SK-N-SH (cell line): ENCODE measurements at regions not wholly inside any gene's neighbourhood (a gene's known extent, or its start where the extent isn't known, plus 50 kb on each side); places are given as distances from the start of the nearest gene placed in this dataset.

Experiments used
- CTCF ChIA-PET: fragments of 300-600, 350-600 bp; formaldehyde crosslinking; extraction: SDS; loops from one replicate; lab custom pipeline; 2021; lab: Yijun Ruan, JAX
- POLR2A ChIA-PET: fragments of 350-600 bp; sonication (Branson Sonifier 250); formaldehyde crosslinking; extraction: SDS; loops from one replicate; lab custom pipeline; 2020; ENCODE audit warnings: antibody characterized with exemption, inconsistent platforms; lab: Yijun Ruan, JAX
- DNase-seq: peaks from one replicate; pipeline ENCODE4 v3.0.0; 2012
- H2AFZ ChIP-seq: fragments of 200-600 bp; sonication (generic); 2 replicates; pipeline ENCODE4 v1.8.1; 2016; ENCODE audit warnings: antibody characterized with exemption, mild to moderate bottlenecking, low read depth
- H3F3A ChIP-seq: fragments of 200-600 bp; sonication (generic); replicated peaks from 2 replicates; pipeline ENCODE3; 2016; ENCODE audit warnings: antibody characterized with exemption, mild to moderate bottlenecking; ENCODE audit not compliant: insufficient read depth
- H3K27ac ChIP-seq, 2 experiments: fragments of 200-500 bp in 1 of 2; fragments of 200-600 bp in 1 of 2; sonication (Bioruptor generic) in 1 of 2; sonication (generic), shearing (Covaris generic) in 1 of 2; 2 replicates each; pipeline versions ENCODE4 v1.5.1 to v1.6.1; 2014 to 2016; ENCODE audit warnings: low read depth in 2 of 2, inconsistent platforms in 1 of 2, low read length in 1 of 2, mild to moderate bottlenecking in 1 of 2, mixed read lengths in 1 of 2
- H3K27me3 ChIP-seq: fragments of 200-600 bp; sonication (generic), shearing (Covaris generic); 2 replicates; pipeline ENCODE4 v1.6.1; 2016; ENCODE audit warnings: mixed run types; ENCODE audit not compliant: insufficient read depth
- H3K36me3 ChIP-seq, 2 experiments: fragments of 200-500 bp in 1 of 2; fragments of 200-600 bp in 1 of 2; sonication (Bioruptor generic) in 1 of 2; sonication (generic) in 1 of 2; replicated peaks in 1 of 2; 2 replicates each; pipeline versions ENCODE3 to v1.5.1; 2014 to 2016; ENCODE audit warnings: low read length in 1 of 2, mild to moderate bottlenecking in 1 of 2; ENCODE audit not compliant: insufficient read depth in 2 of 2, control insufficient read depth in 1 of 2
- H3K4me1 ChIP-seq, 2 experiments: fragments of 200-500 bp in 1 of 2; fragments of 200-600 bp in 1 of 2; sonication (Bioruptor generic) in 1 of 2; sonication (generic), shearing (Covaris generic) in 1 of 2; 2 replicates each; pipeline versions ENCODE4 v1.5.1 to v1.6.1; 2014 to 2016; ENCODE audit warnings: low read depth in 1 of 2, low read length in 1 of 2, mixed run types in 1 of 2; ENCODE audit not compliant: insufficient read depth in 2 of 2, control insufficient read depth in 1 of 2
- H3K4me2 ChIP-seq: fragments of 200-600 bp; sonication (generic), shearing (Covaris generic); 2 replicates; pipeline ENCODE4 v1.6.1; 2017; ENCODE audit warnings: mixed run types
- H3K4me3 ChIP-seq, 2 experiments: fragments of 200-500 bp in 1 of 2; fragments of 200-600 bp in 1 of 2; sonication (Bioruptor generic) in 1 of 2; sonication (generic), shearing (Covaris generic) in 1 of 2; 2 replicates each; pipeline versions ENCODE4 v1.5.1 to v1.8.1; 2014 to 2016; ENCODE audit warnings: low read depth in 2 of 2, inconsistent platforms in 1 of 2, low read length in 1 of 2, mild to moderate bottlenecking in 1 of 2, mixed read lengths in 1 of 2, moderate library complexity in 1 of 2
- H3K79me2 ChIP-seq: fragments of 200-600 bp; sonication (generic); 2 replicates; pipeline ENCODE4 v1.8.1; 2017; ENCODE audit warnings: mild to moderate bottlenecking; ENCODE audit not compliant: insufficient read depth
- H3K9ac ChIP-seq: fragments of 200-600 bp; sonication (generic); 2 replicates; pipeline ENCODE4 v1.6.1; 2017; ENCODE audit warnings: mixed run types
- H3K9me2 ChIP-seq: fragments of 200-600 bp; sonication (generic); 2 replicates; pipeline ENCODE4 v1.6.1; 2017; ENCODE audit warnings: mixed run types
- H3K9me3 ChIP-seq: fragments of 200-600 bp; sonication (generic); 2 replicates; pipeline ENCODE4 v1.6.1; 2017; ENCODE audit warnings: mixed run types, mild to moderate bottlenecking, moderate library complexity
- H4K20me1 ChIP-seq: fragments of 200-600 bp; sonication (generic); 2 replicates; pipeline ENCODE4 v1.6.1; 2017; ENCODE audit warnings: mild to moderate bottlenecking, mixed run types; ENCODE audit not compliant: insufficient read depth
- EP300 ChIP-seq, 2 experiments: IDR thresholded peaks; 2 replicates each; pipeline versions ENCODE4 v1.4.0 to v1.6.1; 2012; ENCODE audit warnings: borderline replicate concordance in 1 of 2, low read depth in 1 of 2, low read length in 1 of 2
- FOSL2 ChIP-seq: IDR thresholded peaks from 2 replicates; pipeline ENCODE4 v1.4.0; 2012; ENCODE audit warnings: low read depth, mild to moderate bottlenecking, moderate library complexity, borderline replicate concordance
- FOXJ3 ChIP-seq: sonication (generic); formaldehyde crosslinking; IDR thresholded peaks from 2 replicates; pipeline ENCODE4 v1.5.1; 2020; ENCODE audit warnings: mild to moderate bottlenecking, missing genetic modification reagents
- FOXM1 ChIP-seq: IDR thresholded peaks from 2 replicates; pipeline ENCODE4 v1.4.0; 2012; ENCODE audit warnings: low read depth, mild to moderate bottlenecking
- GABPA ChIP-seq: IDR thresholded peaks from 2 replicates; pipeline ENCODE4 v1.4.0; 2012; ENCODE audit warnings: low read depth, mild to moderate bottlenecking
- JUND ChIP-seq: IDR thresholded peaks from 2 replicates; pipeline ENCODE4 v1.4.0; 2012
- RFX5 ChIP-seq: IDR thresholded peaks from 2 replicates; pipeline ENCODE4 v1.6.1; 2012; ENCODE audit warnings: mild to moderate bottlenecking, improper control_type of control experiment, low read length
- SIN3A ChIP-seq: IDR thresholded peaks from 2 replicates; pipeline ENCODE4 v1.6.1; 2012; ENCODE audit warnings: low read depth, mild to moderate bottlenecking, low read length, moderate library complexity, borderline replicate concordance
- SMC3 ChIP-seq: IDR thresholded peaks from 2 replicates; pipeline ENCODE4 v1.6.1; 2012; ENCODE audit warnings: low read depth, low read length, improper control_type of control experiment
- TCF12 ChIP-seq: IDR thresholded peaks from 2 replicates; pipeline ENCODE4 v1.4.0; 2012
- TEAD4 ChIP-seq: IDR thresholded peaks from 2 replicates; pipeline ENCODE4 v1.4.0; 2012; ENCODE audit warnings: mild to moderate bottlenecking, borderline replicate concordance; ENCODE audit not compliant: insufficient read depth
- WGBS: methylation state at CpG from one replicate; pipeline ENCODE4 v1.1.6; 2017; ENCODE audit warnings: low lambda C conversion rate; 5-methylcytosine and 5-hydroxymethylcytosine counted together
- TF ChIP-seq, protein P1 (sequence below): IDR thresholded peaks from 2 replicates; pipeline ENCODE4; 2012
- TF ChIP-seq, protein P2 (sequence below): IDR thresholded peaks from 2 replicates; pipeline ENCODE4 v1.4.0; 2012; ENCODE audit warnings: low read depth, borderline replicate concordance
- TF ChIP-seq, protein P3 (sequence below): IDR thresholded peaks from 2 replicates; pipeline ENCODE4 v1.6.1; 2012; ENCODE audit warnings: mild to moderate bottlenecking, low read depth, low read length, moderate library complexity

DNA sequence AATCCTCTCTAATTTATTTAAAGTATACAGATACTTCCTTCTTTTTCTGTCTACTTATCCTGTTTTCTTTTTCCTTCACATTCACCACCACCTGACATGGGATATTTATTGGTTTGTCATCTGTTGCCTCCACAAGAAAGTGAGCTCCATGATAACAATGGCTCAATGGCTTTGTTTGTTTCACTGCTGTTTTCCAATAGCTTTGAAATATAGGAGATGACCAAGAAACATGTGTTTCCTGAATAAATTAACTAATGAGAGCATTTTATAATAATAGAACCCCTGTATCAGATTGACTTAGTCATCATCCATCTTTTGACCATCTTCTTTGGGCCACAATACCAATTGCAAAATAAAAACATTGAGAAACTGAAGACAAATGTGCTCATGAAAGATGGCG, 180.2 kb upstream of the GAS1 start:
- TF ChIP-seq RFX5 = no peak
- no peak for TF ChIP-seq TEAD4
- TF ChIP-seq FOXM1 = no peak
- TF ChIP-seq, all 33 proteins: peak for 0
- Histone ChIP-seq H3K9ac (no peak overlapping the region), H3K9me3 (no peaks in the 10 kb centered on the region), H3K4me1 (peaks cover 3 to 16% of the 10 kb centered on the region in 2 experiments), H3K36me3 (no peaks in the 10 kb centered on the region), H3K27me3 (no peaks in the 10 kb centered on the region), H3K79me2 (no peaks in the 10 kb centered on the region), H3K4me2 (no peak overlapping the region), H4K20me1 (no peaks in the 10 kb centered on the region), H3K27ac (peak overlapping the region in 1 of 2 experiments; percentile 53; a peak in 1 of 4 replicates), H3F3A (peaks cover 18% of the 10 kb centered on the region), H3K9me2 (no peaks in the 10 kb centered on the region), H2AFZ (no peak overlapping the region), H3K4me3 (no peak overlapping the region)
- 84% methylated on average over 1 of the region's 1 CpG for WGBS
- ChIA-PET CTCF (interaction anchor here (0.7 kb wide), 1 partner anchor 47 kb away, joined by 3 read pairs; no protein-coding TSS in a partner anchor), POLR2A (interaction anchor here (0.6 kb wide), 1 partner anchor 19 kb away, joined by 4 read pairs; no protein-coding TSS in a partner anchor)
- DNase-seq = no peak

DNA sequence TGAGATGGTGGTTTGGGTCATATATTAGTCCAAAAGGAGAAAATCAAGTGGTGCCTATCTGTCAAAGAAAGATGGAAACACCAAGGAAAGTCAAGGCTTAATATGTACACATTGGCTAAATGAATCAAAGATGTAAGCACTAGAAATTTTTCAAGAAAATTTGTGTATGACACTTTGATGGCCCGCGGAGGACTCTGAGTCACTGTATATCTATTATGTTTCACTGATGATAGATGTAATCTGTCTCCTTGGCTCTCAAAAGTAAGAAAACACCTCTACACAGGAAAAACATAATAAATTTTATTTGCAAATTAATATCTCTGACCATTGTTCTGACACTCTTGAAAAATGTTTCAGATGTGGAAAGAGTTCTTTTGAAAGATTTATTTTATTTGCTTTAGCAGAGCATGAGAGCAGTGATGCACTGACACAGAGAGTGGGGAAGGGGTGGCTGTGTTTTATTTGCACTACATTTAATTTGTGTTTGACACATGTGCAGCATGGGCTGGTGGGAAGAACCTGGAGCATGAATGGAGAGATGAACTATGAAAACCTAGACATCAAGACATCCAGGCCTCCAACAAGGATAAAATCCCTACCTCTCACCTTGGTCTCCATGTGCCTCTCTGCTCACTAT, 180.8 kb upstream of the GAS1 start:
- ChIA-PET POLR2A (no interaction called here), CTCF (interaction anchor here (0.7 kb wide), 1 partner anchor 46 kb away, joined by 3 read pairs; no protein-coding TSS in a partner anchor)
- no peaks in the 10 kb centered on the region for H3K9me2 ChIP-seq
- no peaks in the 10 kb centered on the region for H3K9me3 ChIP-seq
- WGBS = 62% methylated on average over 2 of the region's 2 CpGs
- H3K79me2 ChIP-seq = no peaks in the 10 kb centered on the region
- no peak overlapping the region for H2AFZ ChIP-seq
- no peaks in the 10 kb centered on the region for H4K20me1 ChIP-seq
- no peak overlapping the region for H3K9ac ChIP-seq
- H3K27ac ChIP-seq = peak overlapping the region in 1 of 2 experiments; percentile 53; a peak in 1 of 4 replicates
- H3K36me3 ChIP-seq = no peaks in the 10 kb centered on the region
- H3K4me2 ChIP-seq = no peak overlapping the region
- peaks cover 12% of the 10 kb centered on the region for H3F3A ChIP-seq
- TF ChIP-seq TCF12 (0 out of 2 replicates have a peak, but pooled peaks have one; percentile 32), GABPA (no peak), EP300 (IDR thresholded peaks at IDR 0.05; ENCODE audit: borderline replicate concordance in 1 of 2, low read depth in 1 of 2, low read length in 1 of 2) (no peak), JUND (peak; percentile 25), FOXJ3 (no peak)
- TF ChIP-seq, protein P1, sequence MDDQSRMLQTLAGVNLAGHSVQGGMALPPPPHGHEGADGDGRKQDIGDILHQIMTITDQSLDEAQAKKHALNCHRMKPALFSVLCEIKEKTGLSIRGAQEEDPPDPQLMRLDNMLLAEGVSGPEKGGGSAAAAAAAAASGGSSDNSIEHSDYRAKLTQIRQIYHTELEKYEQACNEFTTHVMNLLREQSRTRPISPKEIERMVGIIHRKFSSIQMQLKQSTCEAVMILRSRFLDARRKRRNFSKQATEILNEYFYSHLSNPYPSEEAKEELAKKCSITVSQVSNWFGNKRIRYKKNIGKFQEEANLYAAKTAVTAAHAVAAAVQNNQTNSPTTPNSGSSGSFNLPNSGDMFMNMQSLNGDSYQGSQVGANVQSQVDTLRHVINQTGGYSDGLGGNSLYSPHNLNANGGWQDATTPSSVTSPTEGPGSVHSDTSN = peak; percentile 59
- no peak overlapping the region for H3K4me3 ChIP-seq
- no peak for DNase-seq
- H3K27me3 ChIP-seq = no peaks in the 10 kb centered on the region
- H3K4me1 ChIP-seq = peaks cover 3 to 13% of the 10 kb centered on the region in 2 experiments

DNA sequence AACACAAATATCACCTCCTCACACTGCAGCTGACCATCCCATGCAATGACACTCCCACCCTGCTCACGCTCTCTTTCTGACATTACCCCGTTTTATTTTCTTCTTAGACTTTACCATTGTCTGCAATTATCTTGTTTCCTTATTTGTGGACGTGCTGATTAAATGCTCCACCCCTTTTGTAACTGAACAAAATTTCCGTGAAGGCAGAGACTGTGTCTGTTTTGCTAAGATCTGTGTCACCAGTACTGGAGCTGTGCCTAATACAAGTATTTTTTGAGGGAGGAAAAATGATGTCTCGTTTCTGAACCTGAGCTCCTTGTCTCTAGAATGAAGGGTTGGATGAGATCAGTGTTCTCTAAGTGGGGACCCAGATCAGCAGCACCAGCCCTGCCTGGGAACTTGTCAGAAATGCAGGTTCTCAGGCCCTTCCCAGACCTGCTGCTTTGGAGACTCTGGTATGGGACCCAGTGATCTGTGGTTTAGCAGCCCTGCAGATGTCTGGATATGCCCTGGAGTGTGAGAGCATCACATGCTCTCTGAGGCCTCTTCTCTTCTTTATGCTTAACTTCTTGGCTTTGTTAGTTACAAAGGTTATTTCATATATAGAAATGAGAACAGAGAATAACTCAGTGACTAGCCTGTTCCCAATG, 181.7 kb upstream of the GAS1 start:
- Histone ChIP-seq H3K36me3 (no peaks in the 10 kb centered on the region), H3F3A (peaks cover 4% of the 10 kb centered on the region), H3K9ac (no peak overlapping the region), H3K4me2 (no peak overlapping the region), H3K79me2 (no peaks in the 10 kb centered on the region), H4K20me1 (no peaks in the 10 kb centered on the region), H3K27ac (peak overlapping the region in 1 of 2 experiments; percentile 53; a peak in 1 of 4 replicates), H3K4me3 (no peak overlapping the region), H3K9me3 (no peaks in the 10 kb centered on the region), H3K27me3 (no peaks in the 10 kb centered on the region), H3K4me1 (peaks cover 3 to 4% of the 10 kb centered on the region in 2 experiments), H3K9me2 (no peaks in the 10 kb centered on the region), H2AFZ (no peak overlapping the region)
- no peak for DNase-seq
- 75% methylated on average over 5 of the region's 5 CpGs for WGBS
- CTCF ChIA-PET = no interaction called here
- POLR2A ChIA-PET = no interaction called here
- no peak for TF ChIP-seq SIN3A
- TF ChIP-seq, protein P2, sequence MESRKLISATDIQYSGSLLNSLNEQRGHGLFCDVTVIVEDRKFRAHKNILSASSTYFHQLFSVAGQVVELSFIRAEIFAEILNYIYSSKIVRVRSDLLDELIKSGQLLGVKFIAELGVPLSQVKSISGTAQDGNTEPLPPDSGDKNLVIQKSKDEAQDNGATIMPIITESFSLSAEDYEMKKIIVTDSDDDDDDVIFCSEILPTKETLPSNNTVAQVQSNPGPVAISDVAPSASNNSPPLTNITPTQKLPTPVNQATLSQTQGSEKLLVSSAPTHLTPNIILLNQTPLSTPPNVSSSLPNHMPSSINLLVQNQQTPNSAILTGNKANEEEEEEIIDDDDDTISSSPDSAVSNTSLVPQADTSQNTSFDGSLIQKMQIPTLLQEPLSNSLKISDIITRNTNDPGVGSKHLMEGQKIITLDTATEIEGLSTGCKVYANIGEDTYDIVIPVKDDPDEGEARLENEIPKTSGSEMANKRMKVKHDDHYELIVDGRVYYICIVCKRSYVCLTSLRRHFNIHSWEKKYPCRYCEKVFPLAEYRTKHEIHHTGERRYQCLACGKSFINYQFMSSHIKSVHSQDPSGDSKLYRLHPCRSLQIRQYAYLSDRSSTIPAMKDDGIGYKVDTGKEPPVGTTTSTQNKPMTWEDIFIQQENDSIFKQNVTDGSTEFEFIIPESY = no peak
- TF ChIP-seq JUND = no peak
- TF ChIP-seq FOSL2 = no peak
- TF ChIP-seq, protein P3, sequence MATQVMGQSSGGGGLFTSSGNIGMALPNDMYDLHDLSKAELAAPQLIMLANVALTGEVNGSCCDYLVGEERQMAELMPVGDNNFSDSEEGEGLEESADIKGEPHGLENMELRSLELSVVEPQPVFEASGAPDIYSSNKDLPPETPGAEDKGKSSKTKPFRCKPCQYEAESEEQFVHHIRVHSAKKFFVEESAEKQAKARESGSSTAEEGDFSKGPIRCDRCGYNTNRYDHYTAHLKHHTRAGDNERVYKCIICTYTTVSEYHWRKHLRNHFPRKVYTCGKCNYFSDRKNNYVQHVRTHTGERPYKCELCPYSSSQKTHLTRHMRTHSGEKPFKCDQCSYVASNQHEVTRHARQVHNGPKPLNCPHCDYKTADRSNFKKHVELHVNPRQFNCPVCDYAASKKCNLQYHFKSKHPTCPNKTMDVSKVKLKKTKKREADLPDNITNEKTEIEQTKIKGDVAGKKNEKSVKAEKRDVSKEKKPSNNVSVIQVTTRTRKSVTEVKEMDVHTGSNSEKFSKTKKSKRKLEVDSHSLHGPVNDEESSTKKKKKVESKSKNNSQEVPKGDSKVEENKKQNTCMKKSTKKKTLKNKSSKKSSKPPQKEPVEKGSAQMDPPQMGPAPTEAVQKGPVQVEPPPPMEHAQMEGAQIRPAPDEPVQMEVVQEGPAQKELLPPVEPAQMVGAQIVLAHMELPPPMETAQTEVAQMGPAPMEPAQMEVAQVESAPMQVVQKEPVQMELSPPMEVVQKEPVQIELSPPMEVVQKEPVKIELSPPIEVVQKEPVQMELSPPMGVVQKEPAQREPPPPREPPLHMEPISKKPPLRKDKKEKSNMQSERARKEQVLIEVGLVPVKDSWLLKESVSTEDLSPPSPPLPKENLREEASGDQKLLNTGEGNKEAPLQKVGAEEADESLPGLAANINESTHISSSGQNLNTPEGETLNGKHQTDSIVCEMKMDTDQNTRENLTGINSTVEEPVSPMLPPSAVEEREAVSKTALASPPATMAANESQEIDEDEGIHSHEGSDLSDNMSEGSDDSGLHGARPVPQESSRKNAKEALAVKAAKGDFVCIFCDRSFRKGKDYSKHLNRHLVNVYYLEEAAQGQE = no peak
- no peak for TF ChIP-seq SMC3
